DOHH2 (cell line): ENCODE measurements at regions not wholly inside any gene's neighbourhood (a gene's known extent, or its start where the extent isn't known, plus 50 kb on each side); places are given as distances from the start of the nearest gene placed in this dataset.
A peak's percentile ranks its signal among the peaks of the same experiment; 100 is the strongest.

ENCODE experiments used
- H3F3A ChIP-seq: fragments of 200-600 bp; sonication (generic), shearing (Covaris generic); 2 replicates; pipeline ENCODE4 v1.6.0; 2016; ENCODE audit warnings: antibody characterized with exemption, mild to moderate bottlenecking; ENCODE audit not compliant: control insufficient read depth, insufficient read depth
- H3K27ac ChIP-seq: fragments of 200-600 bp; sonication (generic); 2 replicates; pipeline ENCODE4 v1.5.1; 2014; ENCODE audit warnings: low read depth, mild to moderate bottlenecking, low read length, moderate library complexity
- H3K27me3 ChIP-seq: fragments of 200-600 bp; sonication (generic); 2 replicates; pipeline ENCODE4 v1.6.1; 2014; ENCODE audit warnings: mild to moderate bottlenecking, low read length, mixed read lengths; ENCODE audit not compliant: control insufficient read depth
- H3K36me3 ChIP-seq: fragments of 200-600 bp; sonication (generic); 2 replicates; pipeline ENCODE4 v1.6.1; 2014; ENCODE audit warnings: mild to moderate bottlenecking, low read length, moderate library complexity, mixed read lengths; ENCODE audit not compliant: control insufficient read depth
- H3K4me1 ChIP-seq: fragments of 200-600 bp; sonication (generic); 2 replicates; pipeline ENCODE4 v1.6.1; 2014; ENCODE audit warnings: mild to moderate bottlenecking, low read length, mixed read lengths; ENCODE audit not compliant: control insufficient read depth
- H3K4me2 ChIP-seq: fragments of 200-600 bp; sonication (generic); 2 replicates; pipeline ENCODE4 v1.6.0; 2014; ENCODE audit warnings: mild to moderate bottlenecking, low read length, moderate library complexity
- H3K4me3 ChIP-seq: fragments of 200-600 bp; sonication (generic); 2 replicates; pipeline ENCODE4 v1.5.1; 2014; ENCODE audit warnings: mild to moderate bottlenecking, low read length, mixed read lengths
- H3K79me2 ChIP-seq: fragments of 200-600 bp; sonication (generic); 2 replicates; pipeline ENCODE4 v1.6.1; 2014; ENCODE audit warnings: mild to moderate bottlenecking, low read length, mixed read lengths; ENCODE audit not compliant: control insufficient read depth
- H3K9me2 ChIP-seq: fragments of 200-600 bp; sonication (generic); replicated peaks from 2 replicates; pipeline ENCODE4 v1.6.1; 2014; ENCODE audit warnings: mild to moderate bottlenecking, low read length, mixed read lengths; ENCODE audit not compliant: control insufficient read depth
- H3K9me3 ChIP-seq: fragments of 200-600 bp; sonication (generic); 2 replicates; pipeline ENCODE4 v1.6.1; 2014; ENCODE audit warnings: antibody characterized with exemption, low read length, mixed read lengths; ENCODE audit not compliant: control insufficient read depth, insufficient read depth
- H4K20me1 ChIP-seq: fragments of 200-600 bp; sonication (generic); 2 replicates; pipeline ENCODE4 v1.6.0; 2014; ENCODE audit warnings: low read depth, mild to moderate bottlenecking, antibody characterized with exemption, low read length, moderate library complexity; ENCODE audit not compliant: control insufficient read depth, insufficient read depth
- EZH2phosphoT487 ChIP-seq: fragments of 200-600 bp; sonication (generic); IDR thresholded peaks from 2 replicates; pipeline ENCODE4 v1.6.1; 2017; ENCODE audit warnings: borderline replicate concordance, mild to moderate bottlenecking, antibody characterized with exemption, low read length, moderate library complexity, mixed read lengths
- TF ChIP-seq, protein P1 (sequence below): fragments of 200-600 bp; sonication (generic); IDR thresholded peaks from one replicate; pipeline ENCODE4 v1.5.1; 2014; ENCODE audit warnings: antibody characterized with exemption, mild to moderate bottlenecking, low read depth, low read length; ENCODE audit not compliant: poor library complexity, severe bottlenecking

DNA sequence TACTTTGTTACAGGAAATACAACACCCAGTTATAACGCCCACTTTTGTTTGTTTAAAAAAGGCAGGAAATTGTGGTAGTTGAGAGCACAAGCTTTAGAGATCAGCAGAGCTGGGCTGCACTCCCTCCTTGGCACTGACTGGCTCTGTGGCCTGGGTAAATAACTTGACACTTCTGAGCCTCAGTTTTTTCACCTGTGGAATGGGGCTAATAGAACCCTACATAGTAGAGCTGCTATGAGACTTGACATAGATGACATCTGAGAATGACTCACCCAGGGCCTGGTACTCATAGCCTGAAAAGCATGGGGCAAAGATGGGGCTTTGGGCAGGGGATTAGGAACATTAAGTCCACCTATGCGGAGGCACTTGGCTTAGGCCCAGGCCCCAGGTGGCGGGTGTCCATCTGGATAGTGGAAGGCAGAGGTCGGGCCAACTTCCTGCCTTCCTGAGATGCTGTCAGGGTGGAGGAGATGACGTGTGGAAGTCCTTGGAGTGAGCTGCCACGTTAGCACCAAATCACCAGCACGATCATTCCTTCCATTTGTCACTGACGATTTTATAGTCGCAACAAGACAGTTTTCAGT is 159.1 kb downstream of the KATNAL1 start:
- H3K27me3 ChIP-seq = no peaks in the 10 kb centered on the region
- peaks cover 37% of the 10 kb centered on the region for H3K4me1 ChIP-seq
- H3K79me2 ChIP-seq = no peaks in the 10 kb centered on the region
- no peak overlapping the region for H3K4me3 ChIP-seq
- no peak overlapping the region for H3K27ac ChIP-seq
- H3K9me2 ChIP-seq = no peaks in the 10 kb centered on the region
- peaks cover 12% of the 10 kb centered on the region for H3K9me3 ChIP-seq
- 0 out of 2 replicates have a peak overlapping the region, but pooled peaks have one; percentile 3 for H3K4me2 ChIP-seq
- H3K36me3 ChIP-seq = no peaks in the 10 kb centered on the region
- H4K20me1 ChIP-seq = no peaks in the 10 kb centered on the region
- no peaks in the 10 kb centered on the region for H3F3A ChIP-seq
- TF ChIP-seq EZH2phosphoT487 = no peak
- TF ChIP-seq, protein P1, sequence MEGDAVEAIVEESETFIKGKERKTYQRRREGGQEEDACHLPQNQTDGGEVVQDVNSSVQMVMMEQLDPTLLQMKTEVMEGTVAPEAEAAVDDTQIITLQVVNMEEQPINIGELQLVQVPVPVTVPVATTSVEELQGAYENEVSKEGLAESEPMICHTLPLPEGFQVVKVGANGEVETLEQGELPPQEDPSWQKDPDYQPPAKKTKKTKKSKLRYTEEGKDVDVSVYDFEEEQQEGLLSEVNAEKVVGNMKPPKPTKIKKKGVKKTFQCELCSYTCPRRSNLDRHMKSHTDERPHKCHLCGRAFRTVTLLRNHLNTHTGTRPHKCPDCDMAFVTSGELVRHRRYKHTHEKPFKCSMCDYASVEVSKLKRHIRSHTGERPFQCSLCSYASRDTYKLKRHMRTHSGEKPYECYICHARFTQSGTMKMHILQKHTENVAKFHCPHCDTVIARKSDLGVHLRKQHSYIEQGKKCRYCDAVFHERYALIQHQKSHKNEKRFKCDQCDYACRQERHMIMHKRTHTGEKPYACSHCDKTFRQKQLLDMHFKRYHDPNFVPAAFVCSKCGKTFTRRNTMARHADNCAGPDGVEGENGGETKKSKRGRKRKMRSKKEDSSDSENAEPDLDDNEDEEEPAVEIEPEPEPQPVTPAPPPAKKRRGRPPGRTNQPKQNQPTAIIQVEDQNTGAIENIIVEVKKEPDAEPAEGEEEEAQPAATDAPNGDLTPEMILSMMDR = no peak

DNA sequence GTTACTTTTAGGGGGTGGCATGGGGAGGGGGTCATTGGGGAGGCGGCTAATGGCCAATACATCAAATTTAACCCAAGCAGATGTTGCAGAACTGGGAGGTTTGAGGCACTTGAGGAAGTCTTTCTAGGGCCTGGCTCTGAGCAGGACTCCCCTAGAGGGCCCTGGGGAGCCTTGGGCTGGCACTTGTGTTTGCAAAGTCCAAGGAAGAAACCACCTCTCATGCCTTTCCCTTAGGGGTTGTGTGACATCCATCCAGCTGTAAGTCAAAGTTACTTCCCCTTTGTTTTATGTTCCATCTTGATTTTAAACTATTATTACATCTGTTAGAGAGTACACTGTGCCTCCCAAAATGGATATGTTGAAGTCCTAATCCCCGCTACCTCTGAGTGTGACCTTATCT is 159.9 kb downstream of the KATNAL1 start:
- TF ChIP-seq EZH2phosphoT487 = no peak
- TF ChIP-seq, protein P1 = no peak
- Histone ChIP-seq H3K9me2 (no peaks in the 10 kb centered on the region), H3K9me3 (peaks cover 12% of the 10 kb centered on the region), H3F3A (no peaks in the 10 kb centered on the region), H3K36me3 (no peaks in the 10 kb centered on the region), H3K4me2 (no peak overlapping the region), H4K20me1 (no peaks in the 10 kb centered on the region), H3K27me3 (no peaks in the 10 kb centered on the region), H3K27ac (no peak overlapping the region), H3K79me2 (no peaks in the 10 kb centered on the region), H3K4me3 (no peak overlapping the region), H3K4me1 (peaks cover 29% of the 10 kb centered on the region)

GRCh38 chr13:30147015-30147414 is 160.3 kb downstream of the KATNAL1 start:
- peaks cover 29% of the 10 kb centered on the region for H3K4me1 ChIP-seq
- peaks cover 12% of the 10 kb centered on the region for H3K9me3 ChIP-seq
- H3K27ac ChIP-seq = no peak overlapping the region
- H3K4me2 ChIP-seq = no peak overlapping the region
- no peaks in the 10 kb centered on the region for H4K20me1 ChIP-seq
- no peaks in the 10 kb centered on the region for H3K27me3 ChIP-seq
- H3F3A ChIP-seq = no peaks in the 10 kb centered on the region
- H3K9me2 ChIP-seq = no peaks in the 10 kb centered on the region
- H3K79me2 ChIP-seq = no peaks in the 10 kb centered on the region
- H3K4me3 ChIP-seq = no peak overlapping the region
- TF ChIP-seq EZH2phosphoT487 = no peak
- TF ChIP-seq, protein P1 = no peak
- no peaks in the 10 kb centered on the region for H3K36me3 ChIP-seq
